Astrocyte of the spinal cord (primary cell): ENCODE measurements at regions not wholly inside any gene's neighbourhood (a gene's known extent, or its start where the extent isn't known, plus 50 kb on each side); places are given as distances from the start of the nearest gene placed in this dataset.
A peak's percentile ranks its signal among the peaks of the same experiment; 100 is the strongest.

ENCODE experiments used
- DNase-seq: peaks from one replicate; pipeline ENCODE4 v3.0.0; 2011; ENCODE audit warnings: low read depth, low spot score
- H3K4me3 ChIP-seq: 2 replicates; pipeline ENCODE4 v1.5.1; 2011; ENCODE audit warnings: low read depth, mild to moderate bottlenecking, low read length, moderate library complexity
- in situ Hi-C: cut with HindIII; loops from 2 replicates; pipeline ENCODE4 v1.10.0; 2017; ENCODE audit warnings: low sequenced_read_pairs
- TF ChIP-seq, protein P1 (sequence below): IDR thresholded peaks from 2 replicates; pipeline ENCODE4 v1.5.1; 2012; ENCODE audit warnings: low read depth, mild to moderate bottlenecking, low read length, inconsistent platforms

DNA sequence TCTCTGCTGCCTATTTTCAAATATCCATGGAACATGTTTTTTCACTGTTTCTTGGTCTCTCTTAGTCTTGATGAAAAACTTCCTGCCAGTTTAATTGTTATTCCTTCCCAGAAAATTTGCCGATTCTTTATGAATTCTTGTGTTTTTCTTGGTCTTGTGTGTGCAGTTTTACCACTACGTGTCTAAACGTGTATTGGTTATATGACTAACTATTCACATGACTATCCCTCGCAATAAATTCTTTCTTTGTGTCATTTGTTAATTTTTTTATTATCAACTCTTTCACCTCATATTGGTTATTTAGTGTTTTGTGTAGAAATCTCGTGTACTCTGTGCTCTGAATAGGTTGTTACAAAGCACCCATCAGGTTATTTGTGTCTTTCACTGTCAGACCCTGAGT is 315.4 kb downstream of the HAO1 start:
- TF ChIP-seq, protein P1, sequence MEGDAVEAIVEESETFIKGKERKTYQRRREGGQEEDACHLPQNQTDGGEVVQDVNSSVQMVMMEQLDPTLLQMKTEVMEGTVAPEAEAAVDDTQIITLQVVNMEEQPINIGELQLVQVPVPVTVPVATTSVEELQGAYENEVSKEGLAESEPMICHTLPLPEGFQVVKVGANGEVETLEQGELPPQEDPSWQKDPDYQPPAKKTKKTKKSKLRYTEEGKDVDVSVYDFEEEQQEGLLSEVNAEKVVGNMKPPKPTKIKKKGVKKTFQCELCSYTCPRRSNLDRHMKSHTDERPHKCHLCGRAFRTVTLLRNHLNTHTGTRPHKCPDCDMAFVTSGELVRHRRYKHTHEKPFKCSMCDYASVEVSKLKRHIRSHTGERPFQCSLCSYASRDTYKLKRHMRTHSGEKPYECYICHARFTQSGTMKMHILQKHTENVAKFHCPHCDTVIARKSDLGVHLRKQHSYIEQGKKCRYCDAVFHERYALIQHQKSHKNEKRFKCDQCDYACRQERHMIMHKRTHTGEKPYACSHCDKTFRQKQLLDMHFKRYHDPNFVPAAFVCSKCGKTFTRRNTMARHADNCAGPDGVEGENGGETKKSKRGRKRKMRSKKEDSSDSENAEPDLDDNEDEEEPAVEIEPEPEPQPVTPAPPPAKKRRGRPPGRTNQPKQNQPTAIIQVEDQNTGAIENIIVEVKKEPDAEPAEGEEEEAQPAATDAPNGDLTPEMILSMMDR = no peak
- no peak overlapping the region for H3K4me3 ChIP-seq
- DNase-seq = no peak
- in situ Hi-C loops = no loop called here

DNA sequence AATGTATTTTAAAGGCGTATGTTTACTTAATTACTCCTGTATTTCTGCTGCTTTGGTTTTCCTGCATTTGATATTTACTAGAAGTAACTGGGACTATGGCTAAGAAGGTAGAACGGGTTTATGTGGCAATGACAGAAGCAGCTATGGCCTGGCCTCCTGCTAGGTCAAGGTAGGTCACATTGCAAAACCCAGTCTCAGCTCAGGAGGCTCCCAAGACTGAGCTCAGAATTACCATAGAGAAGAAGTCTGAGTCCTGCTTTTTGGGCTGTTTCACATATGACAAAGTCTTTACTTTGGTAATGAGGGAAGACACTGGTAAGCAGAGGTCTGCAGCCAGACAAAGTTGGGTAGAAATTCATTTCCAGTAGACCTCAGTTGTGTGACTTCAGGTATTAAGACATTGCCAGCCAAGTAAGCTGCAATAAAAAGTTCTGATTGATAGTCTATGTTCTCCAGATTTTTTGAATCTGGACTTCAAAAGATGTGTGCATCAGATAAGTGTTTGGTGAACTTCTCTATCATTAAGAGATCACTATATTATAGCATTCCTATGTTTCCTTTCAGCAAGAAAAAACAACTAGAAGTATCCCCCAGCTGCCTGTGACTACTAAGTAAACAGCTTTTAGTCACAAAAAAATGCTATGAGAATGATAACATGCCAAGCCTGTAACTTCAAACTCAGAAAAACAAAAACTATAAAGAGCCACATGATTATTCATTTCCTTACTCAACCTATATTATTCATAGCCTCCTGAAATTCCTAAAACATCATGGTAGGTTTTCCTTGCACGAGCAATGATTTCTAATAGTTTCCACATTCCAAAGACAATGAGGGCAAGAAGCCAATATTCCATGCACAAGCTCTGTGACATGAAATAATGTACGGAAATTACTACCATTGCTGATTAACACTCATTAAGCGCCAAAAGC is 312.3 kb downstream of the HAO1 start:
- DNase-seq = peak; percentile 38
- no peak overlapping the region for H3K4me3 ChIP-seq

DNA sequence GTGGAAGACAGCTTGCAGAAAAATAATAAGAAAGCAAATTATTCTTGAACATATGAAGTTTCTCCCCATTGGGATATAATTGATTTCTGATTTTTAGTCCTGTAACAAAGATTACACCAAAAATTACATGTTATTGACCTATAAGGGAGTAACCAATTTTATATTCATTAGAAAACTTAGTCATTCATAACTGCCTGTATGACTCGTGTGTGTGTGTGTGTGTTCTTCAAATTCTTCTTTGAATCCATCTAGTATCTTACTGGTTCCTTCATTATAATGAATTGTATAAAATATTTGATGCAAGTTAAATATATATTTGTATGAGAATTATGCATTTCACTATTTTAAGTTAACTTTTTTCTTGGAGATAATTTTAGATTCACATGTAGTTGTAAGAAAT is 310.4 kb downstream of the HAO1 start:
- in situ Hi-C loops = no loop called here
- no peak overlapping the region for H3K4me3 ChIP-seq
- TF ChIP-seq, protein P1 = no peak
- no peak for DNase-seq

More for the DNA sequence above, 312.3 kb downstream of the HAO1 start:
- in situ Hi-C loops = no loop called here
- TF ChIP-seq, protein P1 = no peak

DNA sequence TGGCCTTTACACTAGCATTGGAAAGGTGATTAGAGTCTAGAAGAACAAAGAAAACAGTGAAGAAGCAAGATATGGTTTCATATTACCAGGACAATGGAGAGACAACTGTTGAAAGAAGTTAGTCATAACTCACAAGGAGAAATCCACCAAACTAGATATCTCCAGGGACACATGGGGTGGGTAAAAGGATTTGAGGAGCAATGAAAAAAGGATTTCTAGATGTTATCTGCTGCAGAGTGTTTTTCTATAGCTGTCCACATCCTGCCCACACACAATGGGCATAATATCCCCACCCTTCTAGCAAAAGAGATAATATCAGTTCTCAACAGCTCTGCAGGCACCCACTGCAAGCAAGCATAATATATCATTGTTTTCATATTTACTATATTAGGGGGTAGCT is 303.1 kb downstream of the HAO1 start:
- H3K4me3 ChIP-seq = no peak overlapping the region
- in situ Hi-C loops = no loop called here
- no peak for DNase-seq
- TF ChIP-seq, protein P1 = no peak

DNA sequence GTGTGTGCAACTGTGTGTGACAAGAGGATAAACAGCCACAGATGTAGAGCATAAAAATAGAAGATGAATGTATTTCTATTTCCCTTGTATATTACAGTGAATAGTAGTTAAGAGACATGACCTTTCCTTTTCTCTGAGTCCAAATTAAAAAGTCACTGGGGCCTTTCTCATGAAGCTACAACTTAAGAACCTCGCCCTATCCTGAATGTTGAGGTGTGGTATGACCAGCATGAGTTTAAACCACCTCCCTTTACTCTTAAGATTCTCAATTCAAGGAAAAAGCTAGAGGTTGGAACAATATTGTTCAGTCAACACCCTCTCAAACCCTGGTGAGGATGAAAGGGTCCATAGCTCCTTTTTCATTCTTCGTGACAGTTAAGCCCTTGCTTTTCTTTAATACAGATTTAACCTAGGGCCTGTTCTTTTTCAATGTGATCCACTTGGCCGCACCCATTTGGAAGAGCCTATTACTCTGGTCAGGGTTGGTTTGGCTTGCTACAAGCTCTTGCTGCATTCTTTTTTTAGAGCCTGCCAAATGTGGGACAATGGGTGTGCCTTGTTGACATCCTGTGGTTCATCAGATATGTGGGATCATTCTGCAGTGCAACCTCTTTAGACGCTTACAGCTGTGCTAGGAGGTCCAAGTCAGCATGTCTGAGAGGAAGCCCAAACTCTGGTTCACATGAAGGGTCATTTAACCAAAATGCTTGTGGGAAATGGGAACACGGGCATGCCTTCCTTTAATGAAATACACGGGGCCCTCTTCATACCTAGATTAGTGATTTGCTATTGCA is 290.0 kb downstream of the HAO1 start:
- in situ Hi-C loops = no loop called here
- no peak overlapping the region for H3K4me3 ChIP-seq
- peak; percentile 74 for DNase-seq
- TF ChIP-seq, protein P1 = no peak

DNA sequence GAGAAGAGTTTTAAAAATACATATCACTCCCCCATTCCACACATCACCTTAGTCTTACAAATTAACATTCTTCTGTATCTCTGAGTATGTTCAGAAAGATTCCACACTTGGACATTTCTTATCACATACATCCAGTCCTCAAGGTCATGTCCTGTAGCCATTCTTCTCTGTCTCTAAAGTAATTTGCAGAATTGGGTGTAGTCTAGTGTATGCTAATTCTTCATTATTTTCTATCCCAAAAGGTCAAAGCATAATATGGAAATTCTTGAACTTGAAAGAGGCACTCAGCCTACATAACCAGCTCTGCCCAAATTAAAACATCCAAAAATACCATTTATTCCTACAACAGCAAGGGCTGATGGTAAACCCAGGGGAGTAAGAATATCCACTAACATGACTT is 286.0 kb downstream of the HAO1 start:
- TF ChIP-seq, protein P1 = no peak
- H3K4me3 ChIP-seq = no peak overlapping the region
- in situ Hi-C loops = no loop called here
- no peak for DNase-seq
